Colon (tissue), 2 donors: ENCODE measurements at regions not wholly inside any gene's neighbourhood (a gene's known extent, or its start where the extent isn't known, plus 50 kb on each side); places are given as distances from the start of the nearest gene placed in this dataset.

Experiments used
- FAIRE-seq: peaks from 2 replicates; lab custom pipeline; 2012; peaks lifted over from hg19 to GRCh38; lab: Jason Lieb, UNC
- donor health status: control.
- donor health status: control.

DNA sequence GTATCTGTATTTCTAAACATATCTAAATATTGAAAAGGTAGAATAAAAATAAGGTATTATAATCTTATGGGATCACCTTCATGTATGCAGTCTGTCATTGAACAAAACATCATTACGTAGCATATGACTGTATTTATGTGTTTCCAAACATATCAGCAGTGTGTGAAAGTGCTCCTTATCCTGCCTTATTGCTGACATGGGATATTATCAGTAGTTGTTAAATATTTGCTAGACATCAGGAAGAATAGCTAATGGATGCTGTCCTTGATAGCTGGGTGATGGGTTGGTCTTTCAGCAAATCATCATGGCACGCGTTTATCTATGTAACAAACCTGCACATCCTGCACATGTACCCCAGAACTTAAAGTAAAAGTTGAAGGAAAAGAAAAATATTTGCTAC lies 59.1 kb upstream of the FAM20A start:
- FAIRE-seq = no peak

DNA sequence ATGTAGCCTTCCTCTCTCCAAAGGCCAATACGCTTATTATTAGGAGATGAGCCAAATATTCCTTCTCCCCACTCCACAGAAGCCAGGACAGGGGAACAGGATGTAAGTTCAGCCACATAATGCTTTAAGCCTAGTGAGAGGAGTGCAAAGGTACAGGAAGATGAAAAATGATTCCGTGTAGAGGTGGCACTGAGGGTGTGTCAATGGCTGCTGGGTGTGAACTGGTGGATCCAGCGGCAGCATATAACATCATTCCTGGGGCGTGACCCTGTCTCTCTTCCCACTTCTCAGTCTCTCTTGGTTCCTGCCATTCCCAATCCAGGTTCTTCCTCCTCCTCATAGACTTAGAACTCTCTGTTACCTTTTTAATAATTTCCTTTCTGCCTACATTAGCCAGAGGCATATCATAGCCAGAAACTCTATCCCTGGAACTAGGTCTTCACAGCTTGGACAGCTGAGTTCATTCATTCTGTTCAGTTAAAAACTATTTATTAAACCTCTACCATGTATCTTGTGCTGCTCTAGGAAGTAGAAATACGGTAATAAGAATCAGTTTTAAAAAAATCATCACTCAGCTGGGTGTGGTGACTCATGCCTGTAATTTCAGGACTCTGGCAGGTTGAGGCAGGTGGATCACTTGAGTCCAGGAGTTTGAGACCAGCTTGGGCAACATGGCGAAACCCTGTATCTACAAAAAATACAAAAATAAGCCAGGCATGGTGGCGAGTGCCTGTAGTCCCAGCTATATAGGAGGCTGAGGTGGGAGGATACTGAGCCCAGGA lies 58.0 kb upstream of the FAM20A start:
- FAIRE-seq = no peak

- FAIRE-seq = no peak
Measured at GRCh38 chr17:68657576-68657975, 56.4 kb upstream of the FAM20A start.

- FAIRE-seq = no peak
Measured at GRCh38 chr17:68657166-68657565, 56.0 kb upstream of the FAM20A start.

DNA sequence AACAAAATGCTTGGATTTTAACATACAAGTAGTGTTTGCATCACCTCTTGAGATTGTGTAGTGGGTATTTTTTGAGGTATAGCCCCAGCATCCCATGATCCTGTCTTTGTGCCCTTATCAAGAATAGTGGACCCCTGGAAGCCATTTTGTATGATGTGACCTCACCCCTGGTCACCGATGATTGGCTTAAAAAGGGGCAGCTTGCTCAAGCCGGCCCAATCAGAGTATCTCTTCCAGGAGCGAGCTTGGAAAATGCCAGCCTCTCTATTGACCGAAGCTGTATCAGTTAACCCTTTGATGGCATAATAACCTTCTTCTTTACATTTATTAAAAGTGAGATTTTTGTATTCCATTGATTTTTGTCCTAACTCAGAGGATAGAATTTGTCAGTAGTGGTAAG lies 55.5 kb upstream of the FAM20A start:
- no peak for FAIRE-seq
